H1 (cell line): ENCODE measurements at regions not wholly inside any gene's neighbourhood (a gene's known extent, or its start where the extent isn't known, plus 50 kb on each side); places are given as distances from the start of the nearest gene placed in this dataset.

Experiments used
- CEBPB ChIP-seq: IDR thresholded peaks from 2 replicates; pipeline ENCODE4 v1.6.1; 2012; ENCODE audit warnings: low read depth, low read length
- CTCF ChIP-seq, 3 experiments: IDR thresholded peaks; 1 replicate in 2 of 3; 2 replicates in 1 of 3; pipeline versions ENCODE4 v1.5.1 to v1.6.1; 2011; ENCODE audit warnings: low read length in 3 of 3, mild to moderate bottlenecking in 3 of 3, inconsistent platforms in 2 of 3, low read depth in 1 of 3, moderate library complexity in 1 of 3; ENCODE audit not compliant: insufficient read depth in 1 of 3; ENCODE audit errors: control extremely low read depth in 1 of 3
- EP300 ChIP-seq, 2 experiments: IDR thresholded peaks; 1 replicate in 1 of 2; 2 replicates in 1 of 2; pipeline ENCODE4 v1.6.1; 2011 to 2012; ENCODE audit warnings: low read depth in 2 of 2, low read length in 2 of 2, mild to moderate bottlenecking in 2 of 2, borderline replicate concordance in 1 of 2, inconsistent platforms in 1 of 2, moderate library complexity in 1 of 2
- POLR2AphosphoS5 ChIP-seq: IDR thresholded peaks from 2 replicates; pipeline ENCODE4 v1.6.1; 2011; ENCODE audit warnings: low read depth, low read length
- USF2 ChIP-seq: IDR thresholded peaks from 2 replicates; pipeline ENCODE4 v1.6.1; 2011; ENCODE audit warnings: low read length, improper control_type of control experiment
- TF ChIP-seq, protein P1 (sequence below): IDR thresholded peaks from 2 replicates; pipeline ENCODE4 v1.6.1; 2012; ENCODE audit warnings: low read length, inconsistent platforms
- TF ChIP-seq, protein P2 (sequence below): IDR thresholded peaks from 2 replicates; pipeline ENCODE4 v1.6.1; 2012; ENCODE audit warnings: inconsistent platforms

- TF ChIP-seq POLR2AphosphoS5 = no peak
- TF ChIP-seq CTCF (IDR thresholded peaks at IDR 0.05; ENCODE audit: control extremely low read depth in 1 of 3, insufficient read depth in 1 of 3, low read depth in 1 of 3, low read length in 3 of 3) = no peak
- TF ChIP-seq USF2 = no peak
- TF ChIP-seq, protein P1, sequence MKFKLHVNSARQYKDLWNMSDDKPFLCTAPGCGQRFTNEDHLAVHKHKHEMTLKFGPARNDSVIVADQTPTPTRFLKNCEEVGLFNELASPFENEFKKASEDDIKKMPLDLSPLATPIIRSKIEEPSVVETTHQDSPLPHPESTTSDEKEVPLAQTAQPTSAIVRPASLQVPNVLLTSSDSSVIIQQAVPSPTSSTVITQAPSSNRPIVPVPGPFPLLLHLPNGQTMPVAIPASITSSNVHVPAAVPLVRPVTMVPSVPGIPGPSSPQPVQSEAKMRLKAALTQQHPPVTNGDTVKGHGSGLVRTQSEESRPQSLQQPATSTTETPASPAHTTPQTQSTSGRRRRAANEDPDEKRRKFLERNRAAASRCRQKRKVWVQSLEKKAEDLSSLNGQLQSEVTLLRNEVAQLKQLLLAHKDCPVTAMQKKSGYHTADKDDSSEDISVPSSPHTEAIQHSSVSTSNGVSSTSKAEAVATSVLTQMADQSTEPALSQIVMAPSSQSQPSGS = no peak
- TF ChIP-seq, protein P2, sequence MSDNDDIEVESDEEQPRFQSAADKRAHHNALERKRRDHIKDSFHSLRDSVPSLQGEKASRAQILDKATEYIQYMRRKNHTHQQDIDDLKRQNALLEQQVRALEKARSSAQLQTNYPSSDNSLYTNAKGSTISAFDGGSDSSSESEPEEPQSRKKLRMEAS = no peak
- no peak for TF ChIP-seq CEBPB
- no peak for TF ChIP-seq EP300 (IDR thresholded peaks at IDR 0.05; ENCODE audit: borderline replicate concordance in 1 of 2, low read depth in 2 of 2, low read length in 2 of 2)
Measured at GRCh38 chr19:28582344-28582743, 630.6 kb downstream of the UQCRFS1 start.
